ENCODE measurements at regions not wholly inside any gene's neighbourhood (a gene's known extent, or its start where the extent isn't known, plus 50 kb on each side); places are given as distances from the start of the nearest gene placed in this dataset.

DNA sequence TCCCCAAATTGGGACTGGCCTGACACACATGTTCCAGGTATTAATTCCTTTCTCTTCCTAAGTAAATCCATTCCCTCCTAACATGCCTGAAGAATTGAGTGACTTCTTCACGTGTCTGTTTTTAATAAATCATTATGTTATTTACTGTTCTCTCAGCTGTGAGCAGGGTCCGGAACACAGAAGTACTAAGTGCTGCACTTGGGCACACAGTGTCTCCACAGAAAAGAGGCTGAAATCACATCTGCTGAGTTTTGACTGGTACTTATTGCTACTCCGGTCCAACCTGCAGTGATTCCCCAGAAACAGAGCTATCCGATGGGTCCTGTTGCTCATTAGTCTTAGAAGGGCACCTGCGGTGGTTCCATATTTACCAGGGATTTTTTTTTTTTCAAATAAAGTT lies 202.6 kb downstream of the RBM46 start:
- Histone ChIP-seq H3K4me3 (ENCODE audit: control insufficient read depth in 2 of 3, extremely low read depth in 1 of 3, insufficient read depth in 2 of 3, low read depth in 1 of 3, low read length in 3 of 3) (no peak overlapping the region), H3K4me1 (ENCODE audit: control insufficient read depth, extremely low read depth, insufficient read depth, low read length) (no peaks in the 10 kb centered on the region), H3K9me1 (ENCODE audit: control insufficient read depth, extremely low read depth, insufficient read depth, low read length) (no peaks in the 10 kb centered on the region), H3K9me3 (ENCODE audit: control insufficient read depth, low read depth, low read length) (no peaks in the 10 kb centered on the region), H3K9ac (ENCODE audit: control insufficient read depth, extremely low read depth, insufficient read depth, low read length) (no peak overlapping the region), H3K27ac (ENCODE audit: control insufficient read depth, insufficient read depth, low read length) (no peak overlapping the region), H3K79me2 (ENCODE audit: control insufficient read depth, insufficient read depth, low read length) (no peaks in the 10 kb centered on the region), H3K36me3 (ENCODE audit: control insufficient read depth in 2 of 2, extremely low read depth in 1 of 2, insufficient read depth in 2 of 2, low read length in 2 of 2) (no peaks in the 10 kb centered on the region), H2AFZ (ENCODE audit: control insufficient read depth, low read length) (no peak overlapping the region), H4K20me1 (ENCODE audit: control insufficient read depth, extremely low read depth, insufficient read depth, low read length) (no peaks in the 10 kb centered on the region), H3K4me2 (ENCODE audit: control insufficient read depth, extremely low read depth, insufficient read depth, low read depth, low read length) (no peak overlapping the region), H3K27me3 (ENCODE audit: control insufficient read depth, extremely low read depth, insufficient read depth, low read length) (no peaks in the 10 kb centered on the region)
- FAIRE-seq: no peak
- dilution Hi-C loops (cut with MboI; ENCODE audit: extremely low pct_ligation_motif_present, low sequenced_read_pairs): no loop called here
- DNase-seq (ENCODE audit: low read depth, low spot score): no peak
- TF ChIP-seq, protein P1, sequence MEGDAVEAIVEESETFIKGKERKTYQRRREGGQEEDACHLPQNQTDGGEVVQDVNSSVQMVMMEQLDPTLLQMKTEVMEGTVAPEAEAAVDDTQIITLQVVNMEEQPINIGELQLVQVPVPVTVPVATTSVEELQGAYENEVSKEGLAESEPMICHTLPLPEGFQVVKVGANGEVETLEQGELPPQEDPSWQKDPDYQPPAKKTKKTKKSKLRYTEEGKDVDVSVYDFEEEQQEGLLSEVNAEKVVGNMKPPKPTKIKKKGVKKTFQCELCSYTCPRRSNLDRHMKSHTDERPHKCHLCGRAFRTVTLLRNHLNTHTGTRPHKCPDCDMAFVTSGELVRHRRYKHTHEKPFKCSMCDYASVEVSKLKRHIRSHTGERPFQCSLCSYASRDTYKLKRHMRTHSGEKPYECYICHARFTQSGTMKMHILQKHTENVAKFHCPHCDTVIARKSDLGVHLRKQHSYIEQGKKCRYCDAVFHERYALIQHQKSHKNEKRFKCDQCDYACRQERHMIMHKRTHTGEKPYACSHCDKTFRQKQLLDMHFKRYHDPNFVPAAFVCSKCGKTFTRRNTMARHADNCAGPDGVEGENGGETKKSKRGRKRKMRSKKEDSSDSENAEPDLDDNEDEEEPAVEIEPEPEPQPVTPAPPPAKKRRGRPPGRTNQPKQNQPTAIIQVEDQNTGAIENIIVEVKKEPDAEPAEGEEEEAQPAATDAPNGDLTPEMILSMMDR (optimal IDR thresholded peaks at IDR 0.05 in 1 of 3, IDR thresholded peaks at IDR 0.05 in 1 of 3, conservative IDR thresholded peaks at IDR 0.05 in 1 of 3; ENCODE audit: extremely low read depth in 1 of 3, insufficient read depth in 2 of 3, low read length in 3 of 3): no peak
- no peak for TF ChIP-seq EZH2 (IDR thresholded peaks at IDR 0.05; ENCODE audit: low read length)

DNA sequence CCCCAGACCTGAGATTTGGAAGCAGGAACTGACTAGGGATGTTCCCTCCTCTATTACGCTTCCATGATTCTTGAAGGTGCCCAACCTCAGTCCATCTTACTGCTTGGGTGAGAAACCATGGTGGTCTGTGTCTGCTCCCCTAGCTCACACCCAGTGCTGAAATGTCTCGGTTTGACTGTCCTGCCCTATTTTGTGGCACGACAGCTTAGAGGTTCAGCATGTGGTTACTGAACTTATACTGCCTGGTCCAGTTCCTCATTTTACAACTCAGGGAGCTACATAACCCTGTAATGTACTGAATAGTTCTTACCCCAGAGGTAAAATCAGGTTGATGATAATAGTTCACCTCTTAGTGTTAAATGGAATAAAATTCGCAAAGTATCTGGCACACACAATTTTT lies 203.1 kb downstream of the RBM46 start:
- Histone ChIP-seq H3K9me1 (ENCODE audit: control insufficient read depth, extremely low read depth, insufficient read depth, low read length) (no peaks in the 10 kb centered on the region), H3K9ac (ENCODE audit: control insufficient read depth, extremely low read depth, insufficient read depth, low read length) (no peak overlapping the region), H3K9me3 (ENCODE audit: control insufficient read depth, low read depth, low read length) (no peaks in the 10 kb centered on the region), H3K27me3 (ENCODE audit: control insufficient read depth, extremely low read depth, insufficient read depth, low read length) (no peaks in the 10 kb centered on the region), H3K36me3 (ENCODE audit: control insufficient read depth in 2 of 2, extremely low read depth in 1 of 2, insufficient read depth in 2 of 2, low read length in 2 of 2) (no peaks in the 10 kb centered on the region), H2AFZ (ENCODE audit: control insufficient read depth, low read length) (no peak overlapping the region), H3K4me3 (ENCODE audit: control insufficient read depth in 2 of 3, extremely low read depth in 1 of 3, insufficient read depth in 2 of 3, low read depth in 1 of 3, low read length in 3 of 3) (no peak overlapping the region), H3K4me1 (ENCODE audit: control insufficient read depth, extremely low read depth, insufficient read depth, low read length) (no peaks in the 10 kb centered on the region), H3K27ac (ENCODE audit: control insufficient read depth, insufficient read depth, low read length) (no peak overlapping the region), H3K79me2 (ENCODE audit: control insufficient read depth, insufficient read depth, low read length) (no peaks in the 10 kb centered on the region), H3K4me2 (ENCODE audit: control insufficient read depth, extremely low read depth, insufficient read depth, low read depth, low read length) (no peak overlapping the region), H4K20me1 (ENCODE audit: control insufficient read depth, extremely low read depth, insufficient read depth, low read length) (no peaks in the 10 kb centered on the region)
- TF ChIP-seq, protein P1 (optimal IDR thresholded peaks at IDR 0.05 in 1 of 3, IDR thresholded peaks at IDR 0.05 in 1 of 3, conservative IDR thresholded peaks at IDR 0.05 in 1 of 3; ENCODE audit: extremely low read depth in 1 of 3, insufficient read depth in 2 of 3, low read length in 3 of 3): no peak
- no peak for TF ChIP-seq EZH2 (IDR thresholded peaks at IDR 0.05; ENCODE audit: low read length)
- FAIRE-seq (no peak), DNase-seq (ENCODE audit: low read depth, low spot score) (no peak)
- dilution Hi-C loops (cut with MboI; ENCODE audit: extremely low pct_ligation_motif_present, low sequenced_read_pairs): no loop called here
